GM12872 (cell line): ENCODE measurements at regions not wholly inside any gene's neighbourhood (a gene's known extent, or its start where the extent isn't known, plus 50 kb on each side); places are given as distances from the start of the nearest gene placed in this dataset.

Source experiments
- TF ChIP-seq, protein P1 (sequence below): IDR thresholded peaks from 3 replicates; pipeline ENCODE4 v1.5.1; 2011; ENCODE audit warnings: low read depth, mild to moderate bottlenecking, low read length, moderate library complexity; ENCODE audit not compliant: insufficient read depth

DNA sequence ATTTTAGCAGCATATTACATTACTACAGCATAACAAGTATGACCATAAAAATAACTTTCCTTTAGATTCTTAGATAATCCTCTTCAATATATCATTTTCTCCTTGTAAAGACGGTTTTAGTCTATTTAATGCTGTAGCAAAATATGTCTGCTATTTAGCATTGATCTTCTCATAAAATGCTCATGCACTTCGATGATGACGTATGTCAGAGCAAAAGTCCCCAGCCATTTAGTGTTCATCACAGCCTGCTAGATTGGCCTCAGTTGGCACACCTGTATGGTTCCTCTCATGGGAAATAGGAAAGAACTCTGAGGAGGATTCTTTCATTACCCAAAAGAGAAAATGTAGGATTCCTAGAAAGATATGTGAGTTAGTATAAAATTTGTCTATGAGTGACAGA lies 232.2 kb downstream of the MAP2K6 start:
- TF ChIP-seq, protein P1, sequence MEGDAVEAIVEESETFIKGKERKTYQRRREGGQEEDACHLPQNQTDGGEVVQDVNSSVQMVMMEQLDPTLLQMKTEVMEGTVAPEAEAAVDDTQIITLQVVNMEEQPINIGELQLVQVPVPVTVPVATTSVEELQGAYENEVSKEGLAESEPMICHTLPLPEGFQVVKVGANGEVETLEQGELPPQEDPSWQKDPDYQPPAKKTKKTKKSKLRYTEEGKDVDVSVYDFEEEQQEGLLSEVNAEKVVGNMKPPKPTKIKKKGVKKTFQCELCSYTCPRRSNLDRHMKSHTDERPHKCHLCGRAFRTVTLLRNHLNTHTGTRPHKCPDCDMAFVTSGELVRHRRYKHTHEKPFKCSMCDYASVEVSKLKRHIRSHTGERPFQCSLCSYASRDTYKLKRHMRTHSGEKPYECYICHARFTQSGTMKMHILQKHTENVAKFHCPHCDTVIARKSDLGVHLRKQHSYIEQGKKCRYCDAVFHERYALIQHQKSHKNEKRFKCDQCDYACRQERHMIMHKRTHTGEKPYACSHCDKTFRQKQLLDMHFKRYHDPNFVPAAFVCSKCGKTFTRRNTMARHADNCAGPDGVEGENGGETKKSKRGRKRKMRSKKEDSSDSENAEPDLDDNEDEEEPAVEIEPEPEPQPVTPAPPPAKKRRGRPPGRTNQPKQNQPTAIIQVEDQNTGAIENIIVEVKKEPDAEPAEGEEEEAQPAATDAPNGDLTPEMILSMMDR, result no peak

DNA sequence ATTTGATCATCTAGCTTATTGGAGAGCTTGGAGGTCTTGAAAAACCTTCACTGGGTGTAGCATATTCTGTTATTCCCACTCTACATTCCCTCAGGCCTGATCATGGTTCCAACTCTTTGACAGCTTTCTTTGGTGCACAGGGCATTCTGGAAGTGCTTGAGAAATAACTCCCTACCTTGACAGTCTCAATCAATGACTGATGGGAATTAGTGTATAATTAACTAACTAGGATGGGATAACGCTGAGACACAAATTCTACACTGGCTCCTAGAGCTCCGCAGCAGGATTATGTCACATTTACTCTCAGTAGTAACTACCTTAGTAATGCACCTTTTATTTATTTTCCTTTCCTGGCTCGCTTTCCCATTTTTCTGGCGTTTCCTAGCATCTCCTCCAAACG lies 236.4 kb downstream of the MAP2K6 start:
- TF ChIP-seq, protein P1, result no peak

DNA sequence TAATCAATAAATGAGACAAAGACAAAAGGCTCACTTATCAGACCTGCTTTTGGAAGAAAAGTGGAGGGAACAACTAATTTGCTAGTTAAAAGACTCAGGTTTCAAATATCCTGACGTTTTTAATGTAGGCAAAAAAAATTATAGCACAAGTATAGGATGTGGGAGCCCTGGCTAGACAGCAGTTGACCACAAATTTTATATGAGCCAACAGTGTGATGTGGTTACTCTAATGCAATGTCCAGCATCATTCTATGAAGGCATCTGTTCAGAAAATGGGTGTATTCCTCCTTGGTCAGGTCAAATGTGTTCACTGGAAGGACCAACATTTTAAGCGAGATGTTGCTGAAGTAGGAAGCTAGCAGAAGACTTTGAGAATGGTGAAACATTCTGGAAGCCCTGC lies 237.4 kb downstream of the MAP2K6 start:
- TF ChIP-seq, protein P1, result no peak

DNA sequence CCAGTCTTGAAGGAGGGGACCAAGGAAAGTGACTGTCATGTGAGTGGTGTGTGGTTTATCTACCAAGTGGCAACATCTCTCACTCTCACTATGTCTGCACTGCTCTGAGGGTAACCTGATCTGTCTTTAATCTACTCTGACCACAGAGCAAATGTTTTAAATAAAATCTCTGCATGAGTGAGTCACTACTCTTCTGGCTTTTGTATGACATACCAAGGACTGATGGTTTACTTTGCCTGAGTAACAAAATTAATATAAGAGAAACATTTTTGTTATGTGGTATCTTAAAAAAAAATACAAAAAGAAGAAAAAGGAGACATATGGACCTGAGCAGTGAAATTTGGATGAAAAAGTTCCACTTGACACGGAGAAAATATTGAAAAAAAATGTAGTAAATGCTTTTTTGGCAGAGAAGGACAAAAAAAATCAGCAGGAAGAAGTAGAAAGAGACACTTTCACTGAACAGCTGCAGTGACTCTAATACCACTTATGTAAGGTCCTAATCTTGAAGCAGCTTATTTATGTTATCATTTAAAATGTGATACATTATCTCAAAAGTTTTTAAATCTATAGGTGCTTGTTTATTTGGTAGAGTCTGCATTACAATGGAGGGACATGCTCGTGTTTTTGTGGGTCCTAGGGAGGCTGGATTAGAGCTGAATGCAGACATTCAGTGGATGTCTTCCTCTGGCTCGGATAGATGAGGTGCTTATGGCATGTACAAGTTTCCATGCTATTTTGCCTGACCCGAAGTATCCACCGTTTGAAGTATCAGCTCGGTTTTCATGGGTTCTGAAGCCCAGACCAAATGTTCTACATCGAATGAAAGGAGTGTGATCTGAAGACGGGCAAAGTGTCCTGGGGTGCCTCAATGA lies 240.7 kb downstream of the MAP2K6 start:
- TF ChIP-seq, protein P1, result no peak

DNA sequence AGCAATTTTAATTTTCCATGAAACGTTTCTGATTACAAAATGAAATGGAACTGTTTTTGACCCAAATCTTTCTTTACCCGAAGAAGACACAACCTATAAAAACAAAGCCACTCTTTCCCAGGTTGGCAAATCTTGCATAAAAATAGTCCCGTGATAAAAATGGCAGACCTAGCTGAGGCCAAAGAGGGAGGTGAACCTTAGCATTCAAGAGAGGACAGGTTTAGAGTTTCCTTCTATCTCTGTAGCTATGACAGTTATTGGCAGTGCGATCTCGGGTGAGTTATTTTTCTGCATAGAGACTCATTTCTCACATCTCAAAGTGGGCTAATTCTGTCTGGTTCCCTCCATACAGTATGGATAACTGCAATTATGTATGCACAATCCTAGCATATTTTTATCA lies 241.4 kb downstream of the MAP2K6 start:
- TF ChIP-seq, protein P1, result no peak

DNA sequence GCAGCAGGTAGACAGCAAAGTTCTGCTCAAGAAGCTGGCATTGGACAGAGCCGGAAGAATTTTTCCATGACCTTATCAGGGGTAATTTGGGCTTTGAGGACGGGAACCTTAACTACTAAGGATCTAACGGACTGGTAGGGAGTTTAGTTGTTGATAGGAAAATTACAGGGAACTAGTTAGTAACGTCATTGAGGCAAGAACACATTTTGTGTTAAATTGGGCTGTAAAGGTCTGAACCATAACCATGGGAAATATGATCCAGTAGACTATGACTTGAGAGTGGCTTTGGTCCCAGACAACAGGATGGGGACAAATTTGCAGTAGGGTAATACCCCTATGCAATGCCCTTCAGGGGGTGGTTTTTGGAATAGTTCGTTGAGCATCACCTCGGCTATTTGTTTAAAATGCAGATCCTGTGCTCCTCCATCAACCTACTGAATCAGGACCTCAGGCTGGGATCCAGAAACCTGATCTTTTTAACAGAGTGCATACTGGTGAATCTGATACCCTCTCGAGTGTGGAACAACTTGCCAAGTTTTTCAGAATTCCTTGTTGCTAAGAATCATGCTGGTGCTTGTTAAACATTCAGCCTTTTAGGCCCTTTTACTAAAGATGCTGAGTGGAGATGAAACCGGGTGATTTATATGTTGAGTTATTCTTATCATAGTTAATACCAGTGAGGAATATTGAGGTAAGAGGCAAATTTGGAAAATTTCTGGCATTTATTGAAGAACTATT lies 255.1 kb downstream of the MAP2K6 start:
- TF ChIP-seq, protein P1, result no peak

DNA sequence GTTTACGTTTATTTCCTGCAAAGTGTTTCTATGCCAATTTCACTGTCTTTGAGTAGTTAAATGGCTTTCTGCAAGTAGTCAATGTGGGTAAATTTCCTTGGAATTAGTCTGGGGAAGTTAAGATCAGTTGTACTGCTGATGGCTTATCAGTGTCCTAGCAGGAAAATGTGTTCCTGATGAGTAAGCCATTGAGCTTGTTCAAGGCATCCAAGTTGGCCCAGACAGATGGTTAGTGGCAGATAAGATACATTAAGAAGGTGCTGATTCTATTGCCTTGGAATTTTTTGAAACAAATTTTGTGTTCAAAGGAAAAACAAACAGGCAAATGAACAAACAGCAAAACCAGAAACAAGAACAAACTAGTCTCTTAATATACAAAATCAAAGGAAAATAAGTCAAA lies 258.4 kb downstream of the MAP2K6 start:
- TF ChIP-seq, protein P1, result no peak
